Stimulated activated naive B cell treated with anti-CD40 and anti-IgM and Interleukin-4, amounts not matched to agents 10 μg/mL and 1 μg/mL and 100 μg/mL, for 72 hours (primary cell): ENCODE measurements at regions not wholly inside any gene's neighbourhood (a gene's known extent, or its start where the extent isn't known, plus 50 kb on each side); places are given as distances from the start of the nearest gene placed in this dataset.

Experiments used
- ATAC-seq, 2 donors: fragments of 150-1000 bp; cut with Tn5 transposase; replicated peaks; 2 replicates each; pipeline ENCODE4 v1.10.0; 2021; ENCODE audit warnings: moderate library complexity in 1 of 2
- DNase-seq: peaks from one replicate; pipeline ENCODE4 v3.0.0; 2021
- H3K27ac Mint-ChIP-seq: one replicate; pipeline ENCODE4 v1.8.0; 2022; ENCODE audit warnings: mild to moderate bottlenecking, mixed read lengths
- H3K27me3 Mint-ChIP-seq, 2 donors: one replicate each; pipeline ENCODE4 v1.8.0; 2022; ENCODE audit warnings: mixed read lengths in 2 of 2
- H3K36me3 Mint-ChIP-seq, 2 donors: one replicate each; pipeline ENCODE4 v1.8.0; 2022; ENCODE audit warnings: mixed read lengths in 2 of 2, mild to moderate bottlenecking in 1 of 2
- H3K4me1 Mint-ChIP-seq, 2 donors: one replicate each; pipeline ENCODE4 v1.8.0; 2022; ENCODE audit warnings: mixed read lengths in 2 of 2, mild to moderate bottlenecking in 1 of 2
- H3K4me3 Mint-ChIP-seq, 2 donors: one replicate each; pipeline ENCODE4 v1.8.0; 2022; ENCODE audit warnings: mild to moderate bottlenecking in 2 of 2, mixed read lengths in 2 of 2, moderate library complexity in 1 of 2
- H3K9me3 Mint-ChIP-seq, 2 donors: one replicate each; pipeline ENCODE4 v1.8.0; 2022; ENCODE audit warnings: mixed read lengths in 2 of 2, mild to moderate bottlenecking in 1 of 2

- Mint-ChIP-seq H3K27me3 (no peaks in the 10 kb centered on the region), H3K4me3 (no peak overlapping the region), H3K4me1 (peaks cover under 1 to 2% of the 10 kb centered on the region in 2 donors), H3K27ac (no peak overlapping the region), H3K36me3 (no peaks in the 10 kb centered on the region), H3K9me3 (no peaks in the 10 kb centered on the region)
- ATAC-seq (no peak), DNase-seq (no peak)
These were observed 68.4 kb upstream of the APCDD1 start for GRCh38 chr18:10386049-10386448.

- Mint-ChIP-seq H3K9me3 (peaks cover 0 to 3% of the 10 kb centered on the region in 2 donors), H3K27me3 (no peaks in the 10 kb centered on the region), H3K27ac (no peak overlapping the region), H3K36me3 (no peaks in the 10 kb centered on the region), H3K4me3 (no peak overlapping the region), H3K4me1 (peaks cover 4 to 10% of the 10 kb centered on the region in 2 donors)
- ATAC-seq (no peak), DNase-seq (no peak)
These were observed 67.5 kb upstream of the APCDD1 start for GRCh38 chr18:10386956-10387355.

GRCh38 chr18:10387399-10387798 lies 67.0 kb upstream of the APCDD1 start:
- DNase-seq (no peak), ATAC-seq (no peak)
- Mint-ChIP-seq H3K27me3 (no peaks in the 10 kb centered on the region), H3K36me3 (no peaks in the 10 kb centered on the region), H3K27ac (no peak overlapping the region), H3K4me1 (peaks cover 6 to 12% of the 10 kb centered on the region in 2 donors), H3K9me3 (peaks cover 0 to 3% of the 10 kb centered on the region in 2 donors), H3K4me3 (no peak overlapping the region)

- DNase-seq (no peak), ATAC-seq (no peak)
- Mint-ChIP-seq H3K27me3 (no peaks in the 10 kb centered on the region), H3K27ac (no peak overlapping the region), H3K4me1 (peaks cover 6 to 12% of the 10 kb centered on the region in 2 donors), H3K36me3 (no peaks in the 10 kb centered on the region), H3K4me3 (no peak overlapping the region), H3K9me3 (peaks cover 2 to 3% of the 10 kb centered on the region in 2 donors)
These were observed 66.1 kb upstream of the APCDD1 start for GRCh38 chr18:10388373-10388772.

GRCh38 chr18:10391506-10391905 lies 62.9 kb upstream of the APCDD1 start:
- H3K27ac Mint-ChIP-seq = no peak overlapping the region
- ATAC-seq = peak in 1 of 2 donors; percentile 34
- H3K4me3 Mint-ChIP-seq = peak overlapping the region in 1 of 2 donors; percentile 22
- no peak for DNase-seq
- no peaks in the 10 kb centered on the region for H3K27me3 Mint-ChIP-seq
- H3K9me3 Mint-ChIP-seq = peaks cover 2 to 3% of the 10 kb centered on the region in 2 donors
- peaks cover 6 to 19% of the 10 kb centered on the region in 2 donors for H3K4me1 Mint-ChIP-seq
- H3K36me3 Mint-ChIP-seq = no peaks in the 10 kb centered on the region

- Mint-ChIP-seq H3K27me3 (no peaks in the 10 kb centered on the region), H3K27ac (no peak overlapping the region), H3K4me3 (no peak overlapping the region), H3K4me1 (peaks cover 19 to 36% of the 10 kb centered on the region in 2 donors), H3K9me3 (peaks cover 0 to 2% of the 10 kb centered on the region in 2 donors), H3K36me3 (no peaks in the 10 kb centered on the region)
- ATAC-seq (no peak), DNase-seq (no peak)
These were observed 57.4 kb upstream of the APCDD1 start for GRCh38 chr18:10397004-10397403.

GRCh38 chr18:10398571-10398970 lies 55.9 kb upstream of the APCDD1 start:
- peaks cover 17 to 34% of the 10 kb centered on the region in 2 donors for H3K4me1 Mint-ChIP-seq
- no peaks in the 10 kb centered on the region for H3K27me3 Mint-ChIP-seq
- H3K27ac Mint-ChIP-seq = peak overlapping the region; percentile 37
- no peaks in the 10 kb centered on the region for H3K36me3 Mint-ChIP-seq
- H3K4me3 Mint-ChIP-seq = peak overlapping the region; percentile 39 to 46
- no peaks in the 10 kb centered on the region for H3K9me3 Mint-ChIP-seq
- ATAC-seq (no peak), DNase-seq (no peak)

GRCh38 chr18:10399465-10399864 lies 55.0 kb upstream of the APCDD1 start:
- H3K27ac Mint-ChIP-seq = no peak overlapping the region
- ATAC-seq (no peak), DNase-seq (no peak)
- H3K9me3 Mint-ChIP-seq = no peaks in the 10 kb centered on the region
- peaks cover 17 to 31% of the 10 kb centered on the region in 2 donors for H3K4me1 Mint-ChIP-seq
- H3K27me3 Mint-ChIP-seq = no peaks in the 10 kb centered on the region
- H3K36me3 Mint-ChIP-seq = no peaks in the 10 kb centered on the region
- H3K4me3 Mint-ChIP-seq = no peak overlapping the region

GRCh38 chr18:10400534-10401307 lies 53.7 kb upstream of the APCDD1 start:
- peak; percentile 99 to 100 for ATAC-seq
- H3K27ac Mint-ChIP-seq = peak overlapping the region; percentile 85
- H3K36me3 Mint-ChIP-seq = no peaks in the 10 kb centered on the region
- DNase-seq = peak; percentile 51
- peaks cover 17 to 26% of the 10 kb centered on the region in 2 donors for H3K4me1 Mint-ChIP-seq
- H3K27me3 Mint-ChIP-seq = peaks cover 0 to 6% of the 10 kb centered on the region in 2 donors
- no peaks in the 10 kb centered on the region for H3K9me3 Mint-ChIP-seq
- H3K4me3 Mint-ChIP-seq = peak overlapping the region; percentile 50 to 56

GRCh38 chr18:10401521-10401920 lies 52.9 kb upstream of the APCDD1 start:
- ATAC-seq (no peak), DNase-seq (no peak)
- Mint-ChIP-seq H3K36me3 (no peaks in the 10 kb centered on the region), H3K27me3 (peaks cover 4 to 6% of the 10 kb centered on the region in 2 donors), H3K9me3 (no peaks in the 10 kb centered on the region), H3K27ac (no peak overlapping the region), H3K4me3 (no peak overlapping the region), H3K4me1 (peaks cover 17 to 26% of the 10 kb centered on the region in 2 donors)

GRCh38 chr18:10401930-10402329 lies 52.5 kb upstream of the APCDD1 start:
- Mint-ChIP-seq H3K4me3 (no peak overlapping the region), H3K36me3 (no peaks in the 10 kb centered on the region), H3K27me3 (peaks cover 4 to 6% of the 10 kb centered on the region in 2 donors), H3K4me1 (peaks cover 17 to 26% of the 10 kb centered on the region in 2 donors), H3K9me3 (no peaks in the 10 kb centered on the region), H3K27ac (no peak overlapping the region)
- DNase-seq (no peak), ATAC-seq (no peak)

GRCh38 chr18:10402871-10403559 lies 51.4 kb upstream of the APCDD1 start:
- Mint-ChIP-seq H3K36me3 (no peaks in the 10 kb centered on the region), H3K27me3 (peaks cover 4 to 6% of the 10 kb centered on the region in 2 donors), H3K4me1 (peaks cover 17 to 26% of the 10 kb centered on the region in 2 donors), H3K9me3 (no peaks in the 10 kb centered on the region), H3K27ac (no peak overlapping the region), H3K4me3 (no peak overlapping the region)
- DNase-seq (no peak), ATAC-seq (no peak)

- H3K9me3 Mint-ChIP-seq = no peaks in the 10 kb centered on the region
- no peak overlapping the region for H3K27ac Mint-ChIP-seq
- no peak overlapping the region for H3K4me3 Mint-ChIP-seq
- DNase-seq (no peak), ATAC-seq (no peak)
- H3K36me3 Mint-ChIP-seq = no peaks in the 10 kb centered on the region
- peaks cover 16 to 23% of the 10 kb centered on the region in 2 donors for H3K4me1 Mint-ChIP-seq
- peaks cover 4 to 6% of the 10 kb centered on the region in 2 donors for H3K27me3 Mint-ChIP-seq
These were observed 50.7 kb upstream of the APCDD1 start for GRCh38 chr18:10403708-10404107.

- ATAC-seq = no peak
- no peak overlapping the region for H3K4me3 Mint-ChIP-seq
- H3K27me3 Mint-ChIP-seq = peaks cover 4 to 6% of the 10 kb centered on the region in 2 donors
- H3K27ac Mint-ChIP-seq = no peak overlapping the region
- DNase-seq = no peak
- peaks cover 15 to 20% of the 10 kb centered on the region in 2 donors for H3K4me1 Mint-ChIP-seq
- no peaks in the 10 kb centered on the region for H3K9me3 Mint-ChIP-seq
- no peaks in the 10 kb centered on the region for H3K36me3 Mint-ChIP-seq
These were observed 50.3 kb upstream of the APCDD1 start for GRCh38 chr18:10404168-10404567.
